ENCODE measurements at regions not wholly inside any gene's neighbourhood (a gene's known extent, or its start where the extent isn't known, plus 50 kb on each side); places are given as distances from the start of the nearest gene placed in this dataset.

GRCh38 chr18:52219102-52219501, 120.9 kb upstream of the DCC start:
- Mint-ChIP-seq H3K36me3 (ENCODE audit: low read depth, unreplicated experiment) (no peaks in the 10 kb centered on the region), H3K27ac (ENCODE audit: unreplicated experiment) (no peak overlapping the region), H3K4me1 (ENCODE audit: unreplicated experiment) (no peaks in the 10 kb centered on the region), H3K9me3 (ENCODE audit: unreplicated experiment) (peaks cover 4% of the 10 kb centered on the region), H3K27me3 (ENCODE audit: unreplicated experiment) (no peaks in the 10 kb centered on the region), H3K4me3 (ENCODE audit: unreplicated experiment) (no peak overlapping the region)
- TF ChIP-seq CTCF (IDR thresholded peaks at IDR 0.05; ENCODE audit: unreplicated experiment): no peak
- DNase-seq (ENCODE audit: low spot score): no peak

- Mint-ChIP-seq H3K4me1 (ENCODE audit: unreplicated experiment) (no peaks in the 10 kb centered on the region), H3K9me3 (ENCODE audit: unreplicated experiment) (peaks cover 4% of the 10 kb centered on the region), H3K36me3 (ENCODE audit: low read depth, unreplicated experiment) (no peaks in the 10 kb centered on the region), H3K27ac (ENCODE audit: unreplicated experiment) (no peak overlapping the region), H3K27me3 (ENCODE audit: unreplicated experiment) (no peaks in the 10 kb centered on the region), H3K4me3 (ENCODE audit: unreplicated experiment) (no peak overlapping the region)
- TF ChIP-seq CTCF (IDR thresholded peaks at IDR 0.05; ENCODE audit: unreplicated experiment): no peak
- no peak for DNase-seq (ENCODE audit: low spot score)
Observed at GRCh38 chr18:52220062-52220591, 119.9 kb upstream of the DCC start.

GRCh38 chr18:52222211-52222610, 117.8 kb upstream of the DCC start:
- Mint-ChIP-seq H3K27ac (ENCODE audit: unreplicated experiment) (no peak overlapping the region), H3K4me3 (ENCODE audit: unreplicated experiment) (no peak overlapping the region), H3K4me1 (ENCODE audit: unreplicated experiment) (no peaks in the 10 kb centered on the region), H3K9me3 (ENCODE audit: unreplicated experiment) (peaks cover 4% of the 10 kb centered on the region), H3K36me3 (ENCODE audit: low read depth, unreplicated experiment) (no peaks in the 10 kb centered on the region), H3K27me3 (ENCODE audit: unreplicated experiment) (no peaks in the 10 kb centered on the region)
- DNase-seq (ENCODE audit: low spot score): no peak
- no peak for TF ChIP-seq CTCF (IDR thresholded peaks at IDR 0.05; ENCODE audit: unreplicated experiment)

- H3K4me3 Mint-ChIP-seq (ENCODE audit: unreplicated experiment): no peak overlapping the region
- no peaks in the 10 kb centered on the region for H3K36me3 Mint-ChIP-seq (ENCODE audit: low read depth, unreplicated experiment)
- TF ChIP-seq CTCF (IDR thresholded peaks at IDR 0.05; ENCODE audit: unreplicated experiment): no peak
Observed at GRCh38 chr18:52227536-52227935, 112.5 kb upstream of the DCC start.

GRCh38 chr18:52228166-52228565, 111.8 kb upstream of the DCC start:
- no peaks in the 10 kb centered on the region for H3K27me3 Mint-ChIP-seq (ENCODE audit: unreplicated experiment)
- no peaks in the 10 kb centered on the region for H3K4me1 Mint-ChIP-seq (ENCODE audit: unreplicated experiment)
- H3K4me3 Mint-ChIP-seq (ENCODE audit: unreplicated experiment): no peak overlapping the region
- no peak overlapping the region for H3K27ac Mint-ChIP-seq (ENCODE audit: unreplicated experiment)
- H3K36me3 Mint-ChIP-seq (ENCODE audit: low read depth, unreplicated experiment): no peaks in the 10 kb centered on the region
- no peak for DNase-seq (ENCODE audit: low spot score)
- no peak for TF ChIP-seq CTCF (IDR thresholded peaks at IDR 0.05; ENCODE audit: unreplicated experiment)
- H3K9me3 Mint-ChIP-seq (ENCODE audit: unreplicated experiment): no peaks in the 10 kb centered on the region

More at GRCh38 chr18:52227536-52227935, 112.5 kb upstream of the DCC start:
- no peak for DNase-seq (ENCODE audit: low spot score)
- Mint-ChIP-seq H3K27ac (ENCODE audit: unreplicated experiment) (no peak overlapping the region), H3K4me1 (ENCODE audit: unreplicated experiment) (no peaks in the 10 kb centered on the region), H3K9me3 (ENCODE audit: unreplicated experiment) (no peaks in the 10 kb centered on the region), H3K27me3 (ENCODE audit: unreplicated experiment) (no peaks in the 10 kb centered on the region)

All from endothelial cell (in vitro differentiated cells).